Body of pancreas (tissue), 4 donors: ENCODE measurements at regions not wholly inside any gene's neighbourhood (a gene's known extent, or its start where the extent isn't known, plus 50 kb on each side); places are given as distances from the start of the nearest gene placed in this dataset.

Experiments used
- POLR2A ChIP-seq, 3 donors: fragments of 450-650 bp; IDR thresholded peaks; one replicate each; pipeline ENCODE4 v1.6.1; 2016; ENCODE audit warnings: antibody characterized with exemption in 3 of 3, mild to moderate bottlenecking in 2 of 3
- TF ChIP-seq, protein P1 (sequence below), 7 experiments: fragments of 450-650 bp in 4 of 7; fragments of 200-600 bp in 3 of 7; sonication (generic) in 3 of 7; IDR thresholded peaks; one replicate each; pipeline ENCODE4 v1.5.1; 2016 to 2019; ENCODE audit warnings: antibody characterized with exemption in 7 of 7

DNA sequence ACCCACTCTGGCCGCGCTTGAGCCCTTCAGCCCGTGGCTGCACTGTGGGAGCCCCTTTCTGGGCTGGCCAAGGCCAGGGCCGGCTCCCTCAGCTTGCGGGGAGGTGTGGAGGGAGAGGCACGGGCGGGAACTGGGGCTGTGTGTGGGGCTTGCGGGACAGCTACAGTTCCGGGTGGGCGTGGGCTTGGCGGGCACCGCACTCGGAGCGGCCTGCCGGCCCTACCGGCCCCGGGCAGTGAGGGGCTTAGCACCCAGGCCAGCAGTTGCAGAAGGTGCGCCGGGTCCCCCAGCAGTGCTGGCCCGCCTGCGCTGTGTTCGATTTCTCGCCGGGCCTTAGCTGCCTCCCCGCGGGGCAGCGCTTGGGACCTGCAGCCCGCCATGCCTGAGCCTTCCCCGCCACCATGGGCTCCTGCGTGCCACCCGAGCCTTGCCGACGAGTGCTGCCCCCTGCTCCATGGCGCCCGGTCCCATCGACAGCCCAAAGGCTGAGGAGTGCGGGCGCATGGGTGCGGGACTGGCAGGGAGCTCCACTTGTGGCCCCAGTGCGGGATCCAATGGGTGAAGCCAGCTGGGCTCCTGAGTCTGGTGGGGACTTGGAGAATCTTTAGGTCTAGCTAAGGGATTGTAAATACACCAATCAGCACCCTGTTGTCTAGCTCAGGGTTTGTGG, 173.7 kb upstream of the FIGN start:
- TF ChIP-seq POLR2A (IDR thresholded peaks at IDR 0.05): no peak
- TF ChIP-seq, protein P1, sequence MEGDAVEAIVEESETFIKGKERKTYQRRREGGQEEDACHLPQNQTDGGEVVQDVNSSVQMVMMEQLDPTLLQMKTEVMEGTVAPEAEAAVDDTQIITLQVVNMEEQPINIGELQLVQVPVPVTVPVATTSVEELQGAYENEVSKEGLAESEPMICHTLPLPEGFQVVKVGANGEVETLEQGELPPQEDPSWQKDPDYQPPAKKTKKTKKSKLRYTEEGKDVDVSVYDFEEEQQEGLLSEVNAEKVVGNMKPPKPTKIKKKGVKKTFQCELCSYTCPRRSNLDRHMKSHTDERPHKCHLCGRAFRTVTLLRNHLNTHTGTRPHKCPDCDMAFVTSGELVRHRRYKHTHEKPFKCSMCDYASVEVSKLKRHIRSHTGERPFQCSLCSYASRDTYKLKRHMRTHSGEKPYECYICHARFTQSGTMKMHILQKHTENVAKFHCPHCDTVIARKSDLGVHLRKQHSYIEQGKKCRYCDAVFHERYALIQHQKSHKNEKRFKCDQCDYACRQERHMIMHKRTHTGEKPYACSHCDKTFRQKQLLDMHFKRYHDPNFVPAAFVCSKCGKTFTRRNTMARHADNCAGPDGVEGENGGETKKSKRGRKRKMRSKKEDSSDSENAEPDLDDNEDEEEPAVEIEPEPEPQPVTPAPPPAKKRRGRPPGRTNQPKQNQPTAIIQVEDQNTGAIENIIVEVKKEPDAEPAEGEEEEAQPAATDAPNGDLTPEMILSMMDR (IDR thresholded peaks at IDR 0.05): no peak
